UCSD-AML1 (cell line): ENCODE measurements at regions not wholly inside any gene's neighbourhood (a gene's known extent, or its start where the extent isn't known, plus 50 kb on each side); places are given as distances from the start of the nearest gene placed in this dataset.
"Not testable (repeated sequence)": the region's sequence is repeated elsewhere in the genome, so short reads cannot be mapped to it uniquely, and the experiment has no call there.

Experiments used
- DNase-seq: peaks from one replicate; lab custom pipeline; 2025; ENCODE audit not compliant: unreplicated experiment; lab: John Stamatoyannopoulos, UW

DNA sequence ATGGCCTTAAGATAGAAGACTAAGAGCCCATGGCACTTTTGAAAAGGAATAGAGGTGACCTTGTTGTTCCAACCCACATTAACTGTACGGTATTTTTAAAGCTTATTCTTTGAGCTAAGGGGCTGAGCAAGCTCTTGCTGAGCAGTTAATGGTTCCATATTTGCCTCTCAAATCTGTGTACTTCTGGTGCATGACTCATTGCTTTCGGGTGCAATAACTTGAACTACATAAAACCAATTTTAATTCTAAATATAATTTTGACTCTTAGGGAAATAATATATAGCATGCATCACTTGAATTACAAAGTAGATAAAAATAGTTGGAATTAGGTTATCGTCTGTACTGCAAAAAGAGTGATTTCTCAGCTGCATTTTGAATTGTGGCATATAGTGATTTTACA, 348.1 kb upstream of the CITED2 start:
- no peak for DNase-seq

DNA sequence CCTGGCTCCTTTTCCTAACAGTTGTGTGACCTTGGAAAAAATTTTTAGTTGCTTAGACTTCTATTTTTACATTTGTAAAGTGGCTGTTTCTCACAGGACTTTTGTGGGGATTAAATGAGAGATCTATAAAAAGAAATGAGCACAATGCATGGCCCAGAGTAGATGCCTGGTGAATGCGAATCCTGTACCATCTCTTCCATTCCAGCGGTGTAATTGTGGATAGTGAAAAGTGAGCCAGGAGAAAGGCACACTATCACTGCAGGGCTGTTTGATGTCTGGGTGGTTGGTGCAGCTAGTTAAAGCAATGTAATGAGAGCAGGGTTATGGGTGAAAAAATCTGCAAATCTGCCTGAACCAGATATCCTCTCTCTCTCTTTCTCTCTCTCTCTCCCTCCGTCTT, 347.5 kb upstream of the CITED2 start:
- DNase-seq, result no peak

DNA sequence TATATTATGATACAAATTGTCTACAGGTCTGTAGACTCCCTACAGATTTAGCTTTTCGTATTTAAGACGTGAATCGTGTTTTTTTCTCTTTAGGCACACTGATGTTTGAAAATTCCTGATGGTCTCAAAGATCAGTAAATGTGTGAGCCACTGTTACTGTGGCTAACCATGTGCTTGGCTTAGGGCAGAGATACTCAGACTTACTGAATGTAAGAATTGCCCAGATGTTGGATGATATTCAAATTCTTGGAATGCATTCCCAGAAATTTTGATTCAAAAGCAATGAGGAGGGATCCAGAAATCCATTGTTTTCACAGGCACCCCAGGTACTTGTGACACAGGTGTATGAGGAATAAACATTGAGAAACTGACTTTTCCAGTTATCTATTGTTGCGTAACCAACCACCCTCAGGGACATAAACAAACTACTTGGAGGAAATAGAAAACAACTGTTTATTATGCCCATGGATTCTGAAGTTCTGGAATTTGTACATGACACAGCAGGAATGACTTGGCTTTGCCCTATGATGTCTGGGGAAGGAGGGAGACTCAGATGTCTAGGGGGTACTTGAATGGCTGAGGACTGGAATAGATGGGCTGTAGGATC, 339.6 kb upstream of the CITED2 start:
- DNase-seq, result no peak

DNA sequence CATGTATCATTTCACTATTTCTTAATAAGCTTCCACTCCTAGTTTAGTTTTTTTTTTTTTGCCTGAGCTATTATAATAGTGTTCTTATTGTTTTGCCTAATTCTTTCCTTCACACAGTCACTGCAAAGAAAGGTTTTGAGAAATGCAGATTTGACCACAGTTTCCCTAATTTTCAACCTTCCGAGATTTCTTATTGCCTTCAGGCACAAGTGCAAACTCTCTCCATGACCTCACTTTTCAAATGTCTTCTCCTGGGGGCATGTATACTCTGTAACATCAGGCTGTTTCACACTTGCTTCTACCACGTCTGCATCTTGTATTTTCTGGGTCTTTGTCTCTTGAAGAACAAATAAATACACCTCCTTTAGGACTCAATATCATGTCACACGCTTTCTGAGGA, 339.0 kb upstream of the CITED2 start:
- DNase-seq, result no peak

DNA sequence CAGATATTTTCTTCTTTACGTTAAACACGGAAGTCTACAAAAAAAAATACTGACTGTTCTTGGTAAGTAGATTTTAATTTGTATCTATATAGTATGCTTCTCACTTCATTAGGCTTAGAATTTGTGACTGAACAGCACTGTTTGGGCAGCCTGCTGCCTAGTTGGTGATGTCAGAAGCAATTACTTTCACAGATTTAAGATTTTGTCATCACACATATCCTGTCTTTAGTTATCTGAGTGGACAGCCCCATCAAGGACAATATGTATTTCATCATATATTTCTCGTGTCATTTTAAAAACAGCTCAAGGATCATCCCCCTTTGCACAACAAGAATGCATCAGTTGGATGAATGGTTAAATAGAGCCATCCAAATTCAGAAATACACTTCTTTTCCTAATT, 338.4 kb upstream of the CITED2 start:
- no peak for DNase-seq

DNA sequence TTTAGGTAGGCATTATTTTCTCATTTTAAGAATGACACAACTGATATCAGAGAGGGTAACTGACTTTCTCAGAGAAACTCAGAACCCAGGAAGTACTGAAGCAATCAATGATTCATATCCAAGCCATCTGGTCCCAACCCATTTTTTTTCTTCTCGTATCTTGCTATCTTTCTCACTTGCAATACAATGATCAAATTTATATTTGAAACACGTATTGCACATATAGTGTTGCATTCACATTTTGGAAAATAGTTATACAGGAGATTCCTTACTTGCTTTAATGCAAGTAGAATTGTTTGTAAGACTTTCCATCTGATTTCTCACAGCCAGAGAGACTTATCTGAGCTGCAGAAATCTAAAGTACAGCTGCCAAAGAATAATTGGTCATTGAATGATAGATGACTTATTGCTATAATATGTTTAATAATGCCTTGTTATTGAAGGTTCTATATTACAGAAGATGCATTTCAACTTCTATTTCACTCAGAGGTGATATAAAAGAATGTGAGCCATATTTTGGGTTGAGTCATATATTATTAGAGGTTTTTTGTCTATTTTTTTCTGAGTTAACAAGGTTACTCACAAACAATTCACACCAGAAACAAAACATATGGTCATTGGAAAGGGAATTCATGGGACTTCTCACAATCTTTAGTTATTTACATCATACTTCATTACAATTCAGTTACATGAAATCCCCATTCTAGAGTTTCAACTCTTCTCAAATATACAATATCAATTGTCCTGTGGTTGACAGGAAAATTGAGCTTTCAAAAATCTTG, 337.5 kb upstream of the CITED2 start:
- no peak for DNase-seq

DNA sequence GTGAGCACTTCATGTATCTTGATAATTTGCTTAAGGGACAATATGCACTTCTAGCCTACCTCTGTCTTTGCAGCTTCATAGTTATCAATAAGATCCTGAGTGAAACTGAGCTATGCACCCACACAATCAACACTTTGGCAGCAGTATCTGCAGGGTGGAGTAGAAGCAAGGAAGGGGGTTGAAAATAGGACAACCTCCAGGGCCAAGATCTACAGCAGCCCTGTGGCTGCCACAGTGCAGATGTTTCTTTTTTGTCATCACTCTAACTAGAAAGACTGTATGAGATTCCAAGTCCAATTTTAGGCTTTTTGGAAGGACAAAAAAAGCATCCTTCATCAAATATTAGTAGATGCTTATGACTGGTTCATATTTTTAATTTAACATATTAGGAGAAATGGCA, 336.1 kb upstream of the CITED2 start:
- DNase-seq, result no peak

DNA sequence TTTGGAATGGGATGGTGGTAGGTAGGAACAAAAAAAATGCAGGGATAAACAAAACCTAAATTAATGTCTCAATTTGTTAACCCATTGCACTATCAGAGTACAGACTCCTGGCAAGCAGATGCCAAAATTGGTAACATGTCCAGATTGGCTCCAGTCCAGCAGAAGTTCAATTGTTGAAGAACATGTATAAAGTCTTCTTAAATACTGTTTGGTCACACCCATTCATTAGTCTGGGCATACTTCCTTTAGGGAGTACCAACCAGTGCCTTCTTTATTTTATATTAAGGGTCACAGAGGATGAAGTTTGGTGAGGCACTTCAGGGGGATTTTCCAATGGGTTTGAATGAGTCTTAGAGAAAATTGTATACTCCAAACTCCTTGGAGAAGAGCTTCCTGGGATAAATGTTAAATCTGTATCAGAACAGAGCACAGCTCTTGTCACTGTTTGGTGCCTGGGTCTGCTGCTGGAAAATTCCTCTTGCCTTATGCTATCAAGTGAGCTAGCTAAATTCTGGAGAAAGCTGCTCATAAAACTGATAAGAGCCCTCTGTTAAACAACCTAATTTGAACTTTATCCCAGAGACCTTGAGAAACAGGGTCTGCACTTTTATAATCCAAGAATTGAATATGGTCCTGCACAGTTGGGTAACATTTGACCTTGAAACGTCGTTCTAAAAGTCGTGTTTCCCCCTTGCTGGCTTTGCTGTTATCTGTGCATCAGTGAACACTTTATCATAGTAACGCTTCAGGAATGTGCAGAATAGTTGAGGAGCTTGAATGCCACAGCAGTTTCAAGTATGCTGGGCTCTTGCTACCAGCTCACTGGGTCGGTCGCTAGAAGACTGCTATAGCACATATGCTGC, 334.1 kb upstream of the CITED2 start:
- DNase-seq, result no peak

DNA sequence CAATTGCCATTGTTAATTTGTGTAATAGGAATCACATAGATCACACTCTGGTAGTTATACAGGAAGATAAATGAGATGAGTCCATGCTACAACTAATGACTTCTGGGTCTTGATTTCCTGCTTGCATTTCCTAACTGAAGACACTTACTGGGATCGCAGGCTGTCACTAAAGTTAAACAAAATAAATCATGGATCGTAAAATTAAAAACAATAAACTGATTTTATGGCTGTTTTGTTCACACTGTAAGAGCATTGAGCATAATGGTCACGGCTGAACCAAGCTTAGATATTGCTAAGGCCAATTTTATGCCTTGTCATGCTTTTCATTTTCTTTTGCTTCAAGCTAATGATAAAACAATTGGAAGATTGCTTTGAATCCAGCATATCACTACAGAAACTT, 332.5 kb upstream of the CITED2 start:
- no peak for DNase-seq

DNA sequence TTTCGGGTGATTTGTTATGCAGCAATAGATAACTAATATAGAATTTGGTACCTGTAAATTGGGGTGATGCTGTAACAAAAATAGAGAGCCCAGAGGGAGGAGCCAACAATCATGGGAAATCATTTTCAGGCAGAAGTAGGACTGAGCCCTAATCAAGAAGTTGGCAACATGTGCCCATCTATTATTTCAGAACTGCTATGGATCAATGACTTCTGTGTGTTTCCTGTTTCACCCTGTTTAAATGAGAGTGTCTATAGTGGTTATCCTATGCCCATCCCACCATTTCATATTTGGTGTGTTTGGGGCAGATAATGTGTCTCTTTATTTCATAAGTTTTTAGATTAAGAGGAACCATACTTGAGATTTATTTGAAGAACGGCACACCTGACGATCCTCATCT, 330.8 kb upstream of the CITED2 start:
- no peak for DNase-seq

DNA sequence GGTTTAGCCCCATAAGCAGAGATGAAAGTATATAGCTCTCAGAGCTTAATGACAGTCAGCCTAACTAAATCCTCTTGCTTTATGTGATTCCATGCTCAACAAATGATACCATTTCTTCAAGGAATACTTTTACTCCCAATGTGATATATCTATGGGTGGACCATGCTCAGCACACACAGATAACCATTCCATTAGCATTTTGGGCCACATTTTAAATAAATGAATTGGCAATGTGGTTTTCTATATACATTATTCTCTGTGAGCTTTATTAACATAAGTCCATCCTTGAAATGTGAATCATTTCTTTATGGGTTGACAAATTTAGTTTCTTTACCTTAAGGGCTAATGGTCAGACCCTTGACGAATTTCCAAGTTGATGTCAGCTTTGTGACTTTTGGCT, 329.3 kb upstream of the CITED2 start:
- DNase-seq, result no peak

DNA sequence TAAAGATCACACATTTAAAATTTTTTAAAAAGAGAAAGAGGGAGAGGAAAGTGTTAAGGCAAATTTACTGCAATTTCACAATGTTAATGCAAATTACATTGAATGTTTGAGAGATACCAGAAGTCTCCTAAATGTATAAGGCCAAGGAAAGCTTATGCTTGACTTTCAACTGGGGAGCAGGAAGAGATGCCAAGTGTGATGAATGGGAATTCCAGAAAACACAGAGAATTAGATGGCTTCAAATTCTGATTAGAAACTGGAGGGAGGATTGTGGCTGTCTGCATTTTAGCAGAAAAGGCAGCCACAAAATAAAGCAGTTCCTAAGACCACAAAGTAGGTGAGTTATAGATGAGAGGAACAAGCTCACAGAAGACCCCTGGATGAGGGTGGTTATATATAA, 328.3 kb upstream of the CITED2 start:
- no peak for DNase-seq

DNA sequence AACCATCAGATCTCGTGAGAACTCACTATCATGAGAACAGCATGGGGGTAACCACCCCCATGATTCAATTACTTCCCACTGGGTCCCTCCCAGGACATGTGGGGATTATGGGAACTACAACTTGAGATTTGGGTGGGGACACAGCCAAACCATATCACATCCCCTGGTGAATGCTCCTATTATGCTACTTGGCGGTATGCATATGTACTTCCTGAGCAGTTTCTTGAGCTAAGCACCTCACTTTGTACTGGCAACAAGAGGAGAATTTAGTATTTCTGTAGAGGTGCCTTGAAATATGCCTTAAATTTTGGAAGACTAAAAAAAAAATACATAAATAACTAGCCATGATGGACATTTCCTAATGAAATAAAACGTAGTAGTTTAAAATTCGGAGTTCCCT, 327.2 kb upstream of the CITED2 start:
- no peak for DNase-seq

DNA sequence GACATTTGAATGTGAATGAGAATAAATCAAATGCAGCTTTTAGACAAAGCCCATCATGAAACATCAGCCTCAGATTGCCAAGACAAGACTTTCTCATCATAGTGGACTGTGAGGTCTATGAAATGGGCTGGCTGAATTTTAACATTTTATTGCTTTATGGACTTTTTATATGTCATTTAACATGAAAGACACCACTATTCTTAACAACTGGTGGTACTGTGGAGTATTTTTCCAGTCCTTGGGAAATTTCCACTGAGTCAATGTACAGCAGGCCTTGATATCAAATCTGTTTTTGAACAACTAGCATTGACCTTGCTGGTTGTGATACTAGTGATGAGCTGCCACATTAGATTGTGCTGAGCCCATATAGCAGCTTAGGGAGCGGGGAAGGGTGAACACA, 326.6 kb upstream of the CITED2 start:
- DNase-seq, result no peak

DNA sequence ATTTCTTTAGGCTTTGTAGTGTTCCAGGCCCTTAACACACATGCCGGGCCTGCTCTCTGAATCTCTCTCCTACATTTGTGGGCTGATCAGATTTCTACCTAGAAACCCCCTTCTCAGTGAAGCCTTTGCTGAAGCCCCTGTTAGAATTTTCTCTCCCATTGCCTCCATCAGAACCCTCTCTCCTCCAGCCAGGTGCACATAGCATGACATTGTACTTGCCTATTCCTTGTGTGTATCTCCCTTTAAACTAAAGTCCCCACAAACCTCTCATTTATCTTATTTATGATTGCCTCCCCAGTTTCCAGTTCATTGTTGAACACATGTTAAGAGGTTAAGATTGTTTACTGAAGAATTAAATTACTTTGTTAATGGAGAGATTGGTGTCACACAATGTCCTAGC, 325.5 kb upstream of the CITED2 start:
- DNase-seq, result no peak

DNA sequence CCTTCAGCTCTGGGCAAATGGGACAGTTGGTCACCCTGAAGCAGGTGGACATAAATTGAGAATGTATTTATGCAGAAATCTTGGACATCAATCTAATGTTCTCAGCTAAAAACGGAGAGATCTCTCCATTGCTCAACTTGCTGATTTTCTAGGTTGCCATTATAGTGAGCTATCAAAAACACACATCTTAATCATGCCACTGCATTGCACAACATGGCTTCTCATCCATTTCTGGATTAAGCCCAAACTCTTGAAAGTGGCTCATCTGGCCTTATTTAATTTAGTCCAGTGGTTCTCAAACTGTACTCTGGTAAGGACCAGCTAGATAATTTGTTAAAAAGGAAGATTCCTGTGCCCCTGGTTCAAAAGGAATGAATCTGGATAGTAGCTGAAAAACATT, 324.9 kb upstream of the CITED2 start:
- no peak for DNase-seq

DNA sequence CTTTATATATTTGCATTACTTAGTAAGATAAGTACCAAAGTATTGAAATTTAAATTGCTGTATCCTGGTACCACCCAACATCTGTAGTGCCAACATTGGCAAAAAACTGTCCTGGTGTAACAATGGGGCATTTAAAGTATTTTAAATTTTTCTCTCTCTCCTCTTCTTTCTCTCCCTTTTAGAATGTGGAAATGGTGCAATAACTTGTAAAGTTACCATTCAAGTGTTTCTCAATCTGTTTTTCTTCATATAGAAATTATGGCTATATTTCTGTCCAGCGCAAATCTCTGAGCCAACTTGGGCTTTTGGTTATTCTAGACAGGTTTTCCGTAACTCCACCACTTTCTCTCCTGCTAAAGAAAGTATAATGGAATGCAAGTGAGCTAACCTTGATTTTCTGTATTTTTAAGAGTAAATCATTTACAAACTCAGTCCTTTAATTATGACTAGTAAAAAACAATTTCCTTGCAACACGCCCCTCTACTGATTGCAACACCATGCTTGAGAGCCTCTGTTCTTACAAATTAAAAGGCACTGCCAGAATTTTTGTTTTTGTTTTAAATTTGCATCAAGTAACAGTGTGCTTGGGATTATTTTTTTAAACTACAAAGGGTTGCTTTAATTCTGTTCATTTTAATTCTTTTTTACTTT, 324.2 kb upstream of the CITED2 start:
- no peak for DNase-seq

DNA sequence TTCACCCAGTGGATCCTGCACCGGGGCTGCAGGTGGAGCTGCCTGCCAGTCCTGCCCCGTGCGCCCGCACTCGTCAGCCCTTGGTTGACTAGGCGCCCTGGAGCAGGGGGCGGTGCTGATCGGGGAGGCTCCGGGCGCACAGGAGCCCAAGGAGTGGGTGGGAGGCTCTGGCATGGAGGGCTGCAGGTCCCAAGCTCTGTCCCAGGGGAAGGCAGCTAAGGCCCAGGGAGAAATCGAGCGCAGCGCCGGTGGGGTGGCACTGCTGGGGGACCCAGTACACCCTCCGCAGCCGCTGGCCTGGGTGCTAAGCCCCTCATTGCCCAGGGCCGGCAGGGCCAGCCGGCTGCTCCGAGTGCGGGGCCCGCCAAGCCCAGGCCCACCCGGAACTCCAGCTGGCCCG, 323.4 kb upstream of the CITED2 start:
- not testable (repeated sequence) for DNase-seq

DNA sequence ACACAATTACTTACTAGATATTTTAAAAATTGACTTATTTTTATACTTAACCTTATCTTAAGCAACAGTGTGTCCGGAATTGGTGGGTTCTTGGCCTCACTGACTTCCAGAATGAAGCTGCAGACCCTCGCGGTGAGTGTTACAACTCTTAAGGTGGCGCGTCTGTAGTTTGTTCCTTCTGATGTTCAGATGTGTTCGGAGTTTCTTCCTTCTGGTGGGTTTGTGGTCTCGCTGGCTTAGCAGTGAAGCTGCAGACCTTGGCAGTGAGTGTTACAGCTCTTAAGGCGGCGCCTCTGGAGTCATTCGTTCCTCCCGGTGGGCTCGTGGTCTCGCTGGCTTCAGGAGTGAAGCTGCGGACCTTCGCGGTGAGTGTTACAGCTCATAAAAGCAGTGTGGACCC, 322.5 kb upstream of the CITED2 start:
- DNase-seq, result not testable (repeated sequence)

DNA sequence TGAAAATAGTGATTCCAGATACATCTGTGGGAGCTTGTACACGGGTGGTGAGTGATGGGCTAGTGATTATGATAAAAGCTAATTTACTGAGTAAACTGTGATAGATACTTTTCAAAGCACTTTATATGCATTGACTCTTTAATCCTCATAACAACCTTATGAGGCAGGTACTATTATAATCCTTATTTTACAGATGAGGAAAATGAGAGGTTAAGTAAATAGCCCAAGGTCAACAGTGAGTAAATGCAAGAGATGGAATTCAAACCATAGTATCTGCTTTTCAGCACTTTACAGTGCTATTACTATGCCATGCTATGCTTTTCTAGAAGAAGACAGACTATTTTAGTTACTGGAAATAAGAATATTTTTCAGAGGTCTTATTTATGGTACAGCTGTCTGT, 320.9 kb upstream of the CITED2 start:
- no peak for DNase-seq

DNA sequence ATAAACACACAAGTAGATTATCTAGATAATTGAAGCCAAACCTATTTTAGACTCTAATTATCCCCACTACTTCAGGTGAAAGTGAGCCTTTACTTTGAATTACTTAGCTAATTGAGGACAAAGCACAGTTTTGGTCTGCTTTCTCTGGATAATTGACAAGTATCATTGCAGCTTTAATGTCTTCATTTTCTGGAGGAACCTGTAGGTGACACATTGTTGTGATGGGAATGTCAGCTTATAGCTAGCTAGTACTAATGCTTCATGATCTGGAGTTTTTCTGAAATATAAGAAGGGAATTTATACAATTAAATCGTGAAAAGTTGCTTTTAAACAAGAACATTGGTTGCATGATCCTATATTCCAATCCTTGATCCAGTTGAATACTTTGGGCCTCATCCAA, 319.3 kb upstream of the CITED2 start:
- DNase-seq, result no peak

DNA sequence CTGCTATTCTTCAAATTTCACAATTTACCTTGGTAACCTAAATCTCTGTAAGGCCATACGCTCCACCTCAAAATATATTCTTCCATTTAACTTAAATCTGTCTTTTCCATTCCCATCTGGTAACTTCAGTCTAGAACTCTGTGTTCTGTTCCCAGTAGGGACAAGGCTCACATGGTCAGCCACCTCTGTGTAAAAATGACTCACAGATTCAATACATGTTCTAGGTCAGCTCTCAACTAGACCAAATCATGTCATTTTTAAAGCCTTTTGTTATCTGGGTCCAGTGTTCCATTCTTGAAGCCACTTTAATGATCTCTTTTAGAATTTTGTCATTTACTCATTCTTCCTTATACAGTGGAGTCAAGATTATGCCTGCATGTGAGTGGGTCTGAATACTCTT, 315.6 kb upstream of the CITED2 start:
- no peak for DNase-seq
